IMR-90 (cell line): ENCODE measurements at regions not wholly inside any gene's neighbourhood (a gene's known extent, or its start where the extent isn't known, plus 50 kb on each side); places are given as distances from the start of the nearest gene placed in this dataset.

Source experiments
- ATAC-seq: fragments of 200-7000 bp; cut with Tn5 transposase; 2 replicates; pipeline ENCODE4 v1.9.1; 2020; ENCODE audit warnings: low read depth, mild to moderate bottlenecking, moderate library complexity
- BruUV-seq: library from RNA; stranded (reverse); fragments of 400-500 nt; replicated peaks from 2 replicates; lab custom pipeline; 2021; lab: Mats Ljungman, UMichigan
- CTCF ChIA-PET: fragments of 300-600 bp; formaldehyde crosslinking; extraction: SDS; loops from one replicate; lab custom pipeline; 2021; ENCODE audit warnings: antibody characterized with exemption; lab: Yijun Ruan, JAX
- POLR2A ChIA-PET: fragments of 300-600 bp; sonication (Branson Sonifier 250); formaldehyde crosslinking; loops from one replicate; lab custom pipeline; 2022; ENCODE audit warnings: antibody characterized with exemption; ENCODE audit not compliant: unreplicated experiment; lab: Charles Lee
- DNase-seq: peaks from one replicate; pipeline ENCODE4 v3.0.0; 2013
- H2AFZ ChIP-seq: replicated peaks from 2 replicates; pipeline ENCODE3; 2013; ENCODE audit warnings: low read length, mild to moderate bottlenecking; ENCODE audit not compliant: poor library complexity
- H2AK5ac ChIP-seq: 2 replicates; pipeline ENCODE4 v1.6.1; 2013; ENCODE audit warnings: low read depth, low read length, inconsistent platforms
- H2AK9ac ChIP-seq: replicated peaks from 2 replicates; pipeline ENCODE3; 2013; ENCODE audit warnings: mild to moderate bottlenecking, low read depth, low read length, moderate library complexity; ENCODE audit not compliant: poor library complexity
- H2BK120ac ChIP-seq: 2 replicates; pipeline ENCODE4 v1.6.1; 2013; ENCODE audit warnings: low read depth, low read length, inconsistent platforms
- H2BK15ac ChIP-seq: 3 replicates; pipeline ENCODE4 v1.6.1; 2013; ENCODE audit warnings: low read depth, low read length, inconsistent platforms
- H2BK20ac ChIP-seq: 2 replicates; pipeline ENCODE4 v1.6.1; 2013; ENCODE audit warnings: low read depth, mild to moderate bottlenecking, inconsistent platforms, low read length, moderate library complexity
- H2BK5ac ChIP-seq: 2 replicates; pipeline ENCODE4 v1.6.1; 2013; ENCODE audit warnings: mild to moderate bottlenecking, low read depth, low read length, inconsistent platforms; ENCODE audit not compliant: poor library complexity, severe bottlenecking
- H3K14ac ChIP-seq: replicated peaks from 2 replicates; pipeline ENCODE4 v1.6.1; 2013; ENCODE audit warnings: low read depth, low read length, inconsistent platforms
- H3K18ac ChIP-seq: 2 replicates; pipeline ENCODE4 v1.6.1; 2013; ENCODE audit warnings: low read depth, low read length, control low read depth
- H3K23ac ChIP-seq: 2 replicates; pipeline ENCODE4 v1.6.1; 2013; ENCODE audit warnings: low read depth, low read length, inconsistent platforms
- H3K27ac ChIP-seq: 2 replicates; pipeline ENCODE4 v1.5.1; 2013; ENCODE audit warnings: mild to moderate bottlenecking, control low read depth, low read length; ENCODE audit not compliant: insufficient read depth
- H3K27me3 ChIP-seq: 2 replicates; pipeline ENCODE4 v1.6.1; 2013; ENCODE audit warnings: low read length; ENCODE audit not compliant: control insufficient read depth, insufficient read depth
- H3K36me3 ChIP-seq: 2 replicates; pipeline ENCODE4 v1.6.1; 2013; ENCODE audit warnings: low read length, mixed read lengths; ENCODE audit not compliant: control insufficient read depth, insufficient read depth
- H3K4ac ChIP-seq: 2 replicates; pipeline ENCODE4 v1.6.1; 2013; ENCODE audit warnings: low read depth, low read length, inconsistent platforms
- H3K4me1 ChIP-seq: 2 replicates; pipeline ENCODE4 v1.6.1; 2013; ENCODE audit warnings: low read length, mixed read lengths; ENCODE audit not compliant: control insufficient read depth, insufficient read depth
- H3K4me2 ChIP-seq: 2 replicates; pipeline ENCODE4 v1.6.1; 2013; ENCODE audit warnings: low read depth, mild to moderate bottlenecking, control low read depth, low read length, moderate library complexity
- H3K4me3 ChIP-seq: 2 replicates; pipeline ENCODE4 v1.5.1; 2013; ENCODE audit warnings: low read depth, mild to moderate bottlenecking, control low read depth, low read length, moderate library complexity; ENCODE audit not compliant: insufficient read depth
- H3K56ac ChIP-seq: 2 replicates; pipeline ENCODE4 v1.6.1; 2013; ENCODE audit warnings: low read length, inconsistent platforms; ENCODE audit not compliant: insufficient read depth; ENCODE audit errors: extremely low read depth
- H3K79me1 ChIP-seq, 2 experiments: 2 replicates each; pipeline ENCODE4 v1.6.1; 2013; ENCODE audit warnings: low read length in 2 of 2, inconsistent platforms in 1 of 2, low read depth in 1 of 2
- H3K9ac ChIP-seq: 2 replicates; pipeline ENCODE4 v1.6.1; 2013; ENCODE audit warnings: low read depth, low read length, control low read depth
- H3K9me1 ChIP-seq: 2 replicates; pipeline ENCODE4 v1.6.1; 2013; ENCODE audit warnings: low read length, inconsistent platforms; ENCODE audit not compliant: insufficient read depth
- H3K9me3 ChIP-seq: 2 replicates; pipeline ENCODE4 v1.6.1; 2013; ENCODE audit warnings: low read length; ENCODE audit not compliant: control insufficient read depth, insufficient read depth
- H4K20me1 ChIP-seq: 2 replicates; pipeline ENCODE4 v1.6.1; 2013; ENCODE audit warnings: low read length, inconsistent platforms; ENCODE audit not compliant: insufficient read depth
- H4K5ac ChIP-seq: 2 replicates; pipeline ENCODE4 v1.6.1; 2013; ENCODE audit warnings: mild to moderate bottlenecking, low read depth, low read length, control low read depth
- H4K8ac ChIP-seq, 2 experiments: 2 replicates each; pipeline ENCODE4 v1.6.1; 2013; ENCODE audit warnings: low read depth in 2 of 2, low read length in 2 of 2, control low read depth in 1 of 2, inconsistent platforms in 1 of 2
- H4K91ac ChIP-seq: 2 replicates; pipeline ENCODE4 v1.6.1; 2013; ENCODE audit warnings: low read depth, low read length, inconsistent platforms; ENCODE audit not compliant: insufficient read depth
- CEBPB ChIP-seq: IDR thresholded peaks from 2 replicates; pipeline ENCODE4 v1.6.1; 2012; ENCODE audit warnings: low read depth, low read length, improper control_type of control experiment
- FOS ChIP-seq: fragments of 150-350 bp; IDR thresholded peaks from 2 replicates; pipeline ENCODE4 v1.6.1; 2016; ENCODE audit warnings: low read depth, low read length
- MAZ ChIP-seq: IDR thresholded peaks from 2 replicates; pipeline ENCODE4 v1.6.1; 2012; ENCODE audit warnings: low read depth, mild to moderate bottlenecking, low read length, improper control_type of control experiment, moderate library complexity, borderline replicate concordance
- NFE2L2 ChIP-seq: fragments of 150-350 bp; IDR thresholded peaks from 2 replicates; pipeline ENCODE4 v1.6.1; 2016; ENCODE audit warnings: low read depth, mild to moderate bottlenecking, low read length
- RAD21 ChIP-seq: IDR thresholded peaks from 2 replicates; pipeline ENCODE4 v1.6.1; 2012; ENCODE audit warnings: low read length, improper control_type of control experiment
- RFX5 ChIP-seq: IDR thresholded peaks from 2 replicates; pipeline ENCODE4 v1.8.0; 2012; ENCODE audit warnings: low read depth, mild to moderate bottlenecking, low read length, moderate library complexity
- WGBS, 2 experiments: methylation state at CpG; one replicate each; pipeline versions ENCODE4 v1.1.5 to v1.1.7; 2013; ENCODE audit warnings: missing lambda C conversion rate in 2 of 2; ENCODE audit not compliant: insufficient read length in 1 of 2; ENCODE audit errors: extremely low coverage in 2 of 2; 5-methylcytosine and 5-hydroxymethylcytosine counted together
- dilution Hi-C: fragments of 300-500 bp; cut with HindIII; formaldehyde crosslinking; loops from one replicate; pipeline ENCODE4 v1.14.3; 2018; ENCODE audit warnings: low sequenced_read_pairs; ENCODE audit not compliant: unreplicated experiment
- in situ Hi-C: fragments of 300-500 bp; cut with MboI; formaldehyde crosslinking; loops from 3 replicates; pipeline ENCODE4 v1.14.3; 2019; ENCODE audit warnings: low sequenced_read_pairs, inconsistent platforms, mixed read lengths
- intact Hi-C: fragments of 100-400 bp; cut with micrococcal nuclease; formaldehyde crosslinking; loops from 2 replicates; pipeline ENCODE4 v1.10.0; 2022

DNA sequence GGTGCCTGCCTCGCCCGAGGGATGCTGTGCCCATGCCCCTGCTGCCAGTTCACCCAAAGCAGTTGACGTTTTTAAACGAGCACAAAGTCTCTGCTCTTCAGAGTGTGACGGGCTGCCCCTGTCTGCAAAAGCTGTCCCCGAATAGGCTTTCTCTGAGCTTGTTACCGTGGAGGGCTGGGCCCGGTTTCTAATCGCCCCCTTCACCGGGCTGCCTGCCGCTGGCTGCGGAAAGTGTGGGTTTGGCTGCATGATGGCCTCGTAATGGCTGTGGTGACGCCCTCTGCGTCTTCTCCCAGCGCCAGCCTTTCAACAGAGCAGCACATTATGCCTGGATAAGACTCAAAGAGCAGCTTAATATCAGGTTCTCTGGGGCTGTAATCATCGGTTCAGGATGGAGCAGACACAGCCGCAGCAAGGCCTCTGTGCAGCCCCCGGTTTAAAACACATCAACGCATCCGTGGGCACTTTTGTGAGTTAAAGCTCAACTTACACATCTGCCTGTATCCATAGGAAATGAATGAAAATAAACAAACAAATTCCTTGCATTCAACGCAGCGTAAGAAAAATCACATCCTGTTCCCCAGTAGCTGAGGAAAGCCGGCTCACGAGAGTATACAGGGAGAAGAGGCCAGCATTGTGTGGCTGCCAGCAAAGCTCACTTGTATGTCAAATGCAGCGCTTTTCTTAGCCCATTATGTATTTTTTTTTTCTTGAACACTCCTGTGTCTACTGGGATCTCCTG lies 166.4 kb upstream of the SOX1 start:
- no peak overlapping the region for H2BK5ac ChIP-seq
- no peaks in the 10 kb centered on the region for H3K27me3 ChIP-seq
- no peak overlapping the region for H3K18ac ChIP-seq
- DNase-seq, result no peak
- in situ Hi-C loops, result no loop called here
- H3K14ac ChIP-seq, result no peak overlapping the region
- H2BK20ac ChIP-seq, result no peak overlapping the region
- H2BK120ac ChIP-seq, result no peak overlapping the region
- no peaks in the 10 kb centered on the region for H3K79me1 ChIP-seq
- no peak overlapping the region for H3K9ac ChIP-seq
- ATAC-seq, result no peak
- H4K91ac ChIP-seq, result no peak overlapping the region
- H4K5ac ChIP-seq, result no peak overlapping the region
- H3K23ac ChIP-seq, result no peak overlapping the region
- H3K4me1 ChIP-seq, result no peaks in the 10 kb centered on the region
- H2AK9ac ChIP-seq, result no peak overlapping the region
- H3K4ac ChIP-seq, result no peak overlapping the region
- intact Hi-C loops, result no loop called here
- H3K9me1 ChIP-seq, result no peaks in the 10 kb centered on the region
- dilution Hi-C loops, result no loop called here
- H3K4me2 ChIP-seq, result no peak overlapping the region
- no peak overlapping the region for H2AK5ac ChIP-seq
- H2BK15ac ChIP-seq, result no peak overlapping the region
- ChIA-PET CTCF (no interaction called here), POLR2A (no interaction called here)
- no peak overlapping the region for H4K8ac ChIP-seq
- no peak overlapping the region for H3K27ac ChIP-seq
- peaks cover 70% of the 10 kb centered on the region for H3K9me3 ChIP-seq
- no peak overlapping the region for H3K56ac ChIP-seq
- H3K4me3 ChIP-seq, result no peak overlapping the region
- no TSS peak for BruUV-seq
- TF ChIP-seq FOS, result no peak
- no peak for TF ChIP-seq MAZ
- TF ChIP-seq RFX5, result no peak
- no peak for TF ChIP-seq NFE2L2
- no peak for TF ChIP-seq RAD21
- no peak for TF ChIP-seq CEBPB
- H3K36me3 ChIP-seq, result no peaks in the 10 kb centered on the region
- no CpG with 5 or more reads among the region's 26 CpGs for WGBS, 2 experiments
- no peaks in the 10 kb centered on the region for H4K20me1 ChIP-seq
- no peak overlapping the region for H2AFZ ChIP-seq
